C4-2B (cell line): ENCODE measurements at regions not wholly inside any gene's neighbourhood (a gene's known extent, or its start where the extent isn't known, plus 50 kb on each side); places are given as distances from the start of the nearest gene placed in this dataset.
"Not testable (repeated sequence)": the region's sequence is repeated elsewhere in the genome, so short reads cannot be mapped to it uniquely, and the experiment has no call there.

ENCODE experiments used
- H3K27ac ChIP-seq: fragments of 450-650 bp; 2 replicates; pipeline ENCODE4 v1.5.1; 2017
- ZFX ChIP-seq: fragments of 450-650 bp; IDR thresholded peaks from 2 replicates; pipeline ENCODE4 v1.6.1; 2017
- TF ChIP-seq, protein P1 (sequence below): fragments of 450-650 bp; conservative IDR thresholded peaks from 2 replicates; pipeline ENCODE4 v1.5.1; 2017; ENCODE audit warnings: mild to moderate bottlenecking

DNA sequence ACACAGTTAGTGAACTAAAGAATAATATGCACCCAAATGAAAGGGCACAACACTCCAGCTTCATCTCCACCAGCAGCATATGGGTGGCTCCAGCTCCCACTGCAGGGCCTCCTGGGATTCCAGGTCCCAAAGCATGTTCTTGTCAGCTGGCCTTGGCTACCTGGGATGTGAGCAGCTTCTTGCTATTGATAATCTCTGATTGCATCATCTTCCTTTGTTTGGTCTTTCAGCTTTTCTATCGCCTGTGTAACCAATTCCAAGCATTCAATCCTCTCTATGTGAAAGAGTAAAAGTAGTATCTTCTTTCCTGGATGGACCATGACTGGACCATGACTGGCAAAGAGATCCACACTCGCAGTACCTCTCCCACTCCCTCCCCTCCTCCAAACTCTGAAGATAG lies 333.9 kb upstream of the GLI3 start:
- no peak overlapping the region for H3K27ac ChIP-seq
- TF ChIP-seq ZFX = no peak
- TF ChIP-seq, protein P1, sequence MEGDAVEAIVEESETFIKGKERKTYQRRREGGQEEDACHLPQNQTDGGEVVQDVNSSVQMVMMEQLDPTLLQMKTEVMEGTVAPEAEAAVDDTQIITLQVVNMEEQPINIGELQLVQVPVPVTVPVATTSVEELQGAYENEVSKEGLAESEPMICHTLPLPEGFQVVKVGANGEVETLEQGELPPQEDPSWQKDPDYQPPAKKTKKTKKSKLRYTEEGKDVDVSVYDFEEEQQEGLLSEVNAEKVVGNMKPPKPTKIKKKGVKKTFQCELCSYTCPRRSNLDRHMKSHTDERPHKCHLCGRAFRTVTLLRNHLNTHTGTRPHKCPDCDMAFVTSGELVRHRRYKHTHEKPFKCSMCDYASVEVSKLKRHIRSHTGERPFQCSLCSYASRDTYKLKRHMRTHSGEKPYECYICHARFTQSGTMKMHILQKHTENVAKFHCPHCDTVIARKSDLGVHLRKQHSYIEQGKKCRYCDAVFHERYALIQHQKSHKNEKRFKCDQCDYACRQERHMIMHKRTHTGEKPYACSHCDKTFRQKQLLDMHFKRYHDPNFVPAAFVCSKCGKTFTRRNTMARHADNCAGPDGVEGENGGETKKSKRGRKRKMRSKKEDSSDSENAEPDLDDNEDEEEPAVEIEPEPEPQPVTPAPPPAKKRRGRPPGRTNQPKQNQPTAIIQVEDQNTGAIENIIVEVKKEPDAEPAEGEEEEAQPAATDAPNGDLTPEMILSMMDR = no peak

DNA sequence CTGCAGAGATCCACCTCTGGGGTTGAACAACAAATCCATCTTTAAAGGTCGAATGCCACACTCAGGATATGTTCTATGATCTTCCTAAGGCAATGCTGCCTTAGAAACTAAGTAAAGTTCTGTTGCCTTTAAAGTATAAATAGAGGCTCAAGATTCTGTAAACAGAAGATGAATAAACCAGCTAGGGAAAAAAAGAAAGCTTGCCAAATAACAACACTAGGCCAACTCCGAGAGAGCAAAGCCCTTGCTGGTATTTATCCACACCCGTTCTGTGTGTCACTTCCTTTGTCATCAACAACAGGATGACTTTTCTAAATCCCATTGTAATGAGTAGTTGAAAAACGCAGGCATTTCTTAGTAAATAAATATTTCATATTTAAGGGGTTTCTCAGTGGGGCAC lies 330.0 kb upstream of the GLI3 start:
- no peak overlapping the region for H3K27ac ChIP-seq
- TF ChIP-seq ZFX = no peak
- TF ChIP-seq, protein P1 = no peak

DNA sequence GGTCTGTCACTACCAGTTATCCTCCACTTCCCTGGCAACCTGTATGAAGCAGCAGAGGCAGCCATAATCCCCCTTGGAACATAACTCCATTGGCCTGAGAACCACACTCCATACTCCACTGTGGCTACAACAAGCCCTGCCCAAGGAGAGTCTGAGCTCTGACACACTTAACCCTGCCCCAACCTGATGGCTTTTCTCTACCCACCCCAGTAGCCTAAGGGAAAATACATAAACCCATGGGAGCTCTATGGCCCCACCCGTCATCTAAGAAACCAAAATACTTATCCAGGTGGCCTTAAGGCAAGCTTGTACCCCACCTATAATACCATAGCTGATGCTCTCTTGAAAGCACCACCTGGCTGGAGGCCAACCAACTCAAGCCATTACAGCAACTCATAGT lies 324.8 kb upstream of the GLI3 start:
- TF ChIP-seq, protein P1 = no peak
- no peak for TF ChIP-seq ZFX

DNA sequence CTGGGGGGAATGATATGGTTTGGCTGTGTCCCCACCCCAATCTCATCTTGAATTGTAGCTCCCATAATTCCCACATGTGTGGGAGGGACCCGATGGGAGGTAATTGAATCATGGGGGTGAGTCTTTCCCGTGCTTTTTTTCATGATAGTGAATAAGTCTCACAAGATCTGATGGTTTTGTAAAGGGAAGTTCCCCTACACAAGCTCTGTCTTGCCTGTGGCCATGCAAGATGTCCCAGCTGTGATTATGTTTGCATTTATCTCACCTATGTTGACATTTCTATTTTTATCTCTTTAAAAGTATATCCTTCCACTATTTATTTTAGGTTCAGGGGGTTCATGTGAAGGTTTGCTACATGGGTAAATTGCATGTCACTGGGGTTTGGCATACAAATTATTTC lies 323.9 kb upstream of the GLI3 start:
- TF ChIP-seq ZFX = no peak
- TF ChIP-seq, protein P1 = no peak
- H3K27ac ChIP-seq = no peak overlapping the region

More for the DNA sequence above, 324.8 kb upstream of the GLI3 start:
- H3K27ac ChIP-seq = no peak overlapping the region

DNA sequence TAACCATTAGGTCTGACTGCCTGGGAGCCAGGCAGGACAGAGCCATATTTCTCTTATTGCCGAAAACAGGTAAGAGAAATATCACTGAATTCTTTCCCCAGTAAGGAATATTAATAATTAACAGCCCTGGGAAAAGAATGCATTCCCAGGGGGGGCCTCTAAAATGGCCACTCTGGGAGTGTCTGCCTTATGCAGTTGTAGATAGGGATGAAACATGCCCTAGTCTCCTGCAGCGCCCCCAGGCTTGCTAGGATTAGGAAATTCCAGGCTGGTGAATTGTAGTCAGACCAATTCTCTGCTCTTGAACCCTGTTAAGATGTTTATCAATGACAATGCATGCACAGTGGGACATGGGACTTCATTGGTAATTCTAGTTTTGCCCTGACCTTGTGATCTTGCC lies 317.9 kb upstream of the GLI3 start:
- H3K27ac ChIP-seq = not testable (repeated sequence)

DNA sequence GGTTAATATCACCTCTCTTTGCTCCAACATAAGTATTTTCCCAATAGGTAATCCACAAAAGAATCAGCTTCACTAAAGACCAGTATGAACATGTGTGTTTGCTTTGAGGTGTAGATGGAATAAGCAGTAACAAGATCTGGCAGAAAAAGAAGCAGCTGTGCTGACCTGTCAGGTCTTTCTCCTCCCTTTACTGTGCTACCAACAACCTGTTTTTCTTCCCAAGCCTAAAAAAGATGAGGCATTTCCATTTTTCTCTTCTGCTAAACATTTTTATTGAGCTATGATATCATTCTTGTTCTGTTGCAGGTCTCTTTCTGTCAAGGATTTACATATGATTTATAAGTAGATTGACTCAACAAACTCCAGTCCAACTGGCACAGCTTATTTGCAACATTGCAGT lies 315.2 kb upstream of the GLI3 start:
- H3K27ac ChIP-seq = no peak overlapping the region
- TF ChIP-seq, protein P1 = no peak
- no peak for TF ChIP-seq ZFX

GRCh38 chr7:42550706-42551470 lies 313.9 kb upstream of the GLI3 start:
- TF ChIP-seq ZFX = no peak
- TF ChIP-seq, protein P1 = no peak
- no peak overlapping the region for H3K27ac ChIP-seq
